ENCODE measurements at regions not wholly inside any gene's neighbourhood (a gene's known extent, or its start where the extent isn't known, plus 50 kb on each side); places are given as distances from the start of the nearest gene placed in this dataset.

DNA sequence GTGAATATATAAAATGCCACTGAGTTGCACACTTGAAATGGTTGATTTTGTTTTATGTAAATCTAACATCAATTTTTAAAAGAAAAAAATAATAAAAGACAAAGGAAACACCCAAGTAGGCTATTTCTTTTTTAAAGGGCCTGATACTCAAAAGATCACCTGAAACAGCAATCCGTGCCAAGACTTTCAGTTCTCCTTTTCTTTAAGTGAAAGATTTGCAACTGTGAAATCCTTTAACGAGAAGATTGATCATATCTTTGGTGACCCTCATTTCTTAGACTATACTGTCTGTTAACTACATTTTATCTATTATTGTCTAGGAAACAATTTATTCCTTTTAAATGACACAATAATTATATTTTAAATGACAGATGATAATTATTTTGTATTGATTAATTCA is 1841.5 kb downstream of the LRRC4C start:
- DNase-seq (ENCODE audit: low read depth, low spot score) (no peak), ATAC-seq (no peak), FAIRE-seq (no peak)
- Histone ChIP-seq H3K36me3 (ENCODE audit: control insufficient read depth in 2 of 2, insufficient read depth in 2 of 2, low read length in 1 of 2) (no peaks in the 10 kb centered on the region), H4K20me1 (ENCODE audit: control insufficient read depth, insufficient read depth) (no peaks in the 10 kb centered on the region), H3K9ac (ENCODE audit: control insufficient read depth, insufficient read depth, low read length) (no peak overlapping the region), H3K4me2 (ENCODE audit: control insufficient read depth, insufficient read depth) (no peak overlapping the region), H3K79me2 (ENCODE audit: control insufficient read depth, insufficient read depth, low read length) (no peaks in the 10 kb centered on the region), H3K27ac (ENCODE audit: control insufficient read depth, insufficient read depth) (no peak overlapping the region), H2AFZ (ENCODE audit: control insufficient read depth, low read depth, low read length) (no peak overlapping the region), H3K4me3 (no peak overlapping the region), H3K4me1 (ENCODE audit: control insufficient read depth, insufficient read depth, low read length) (no peaks in the 10 kb centered on the region), H3K27me3 (replicated peaks in 1 of 2; ENCODE audit: control insufficient read depth in 2 of 2, insufficient read depth in 2 of 2, low read length in 1 of 2) (no peaks in the 10 kb centered on the region), H3K9me3 (replicated peaks; ENCODE audit: control insufficient read depth, insufficient read depth, low read length) (no peaks in the 10 kb centered on the region)
- ChIA-PET RAD21 (ENCODE audit: unreplicated experiment) (no interaction called here), SMC1A (ENCODE audit: uncharacterized antibody, unreplicated experiment) (no interaction called here), POLR2A (no interaction called here), CTCF (no interaction called here)
- intact Hi-C loops (cut with micrococcal nuclease; ENCODE audit: unreplicated experiment) (no loop called here), in situ Hi-C loops (cut with MboI) (no loop called here)
- no peak for TF ChIP-seq CBFB (IDR thresholded peaks at IDR 0.05; ENCODE audit: low read depth)
- TF ChIP-seq CHD4 (IDR thresholded peaks at IDR 0.05) = no peak
- TF ChIP-seq SPI1 (IDR thresholded peaks at IDR 0.05; ENCODE audit: borderline replicate concordance, insufficient read depth, low read depth, low read length) = peak; percentile 46; the same call in 1 of the 2 replicates
- WGBS (ENCODE audit: insufficient coverage, insufficient replicate concordance, low lambda C conversion rate, missing lambda C conversion rate) = 0% methylated on average over 2 of the region's 2 CpGs
- no TSS peak for BruUV-seq (replicated peaks)

DNA sequence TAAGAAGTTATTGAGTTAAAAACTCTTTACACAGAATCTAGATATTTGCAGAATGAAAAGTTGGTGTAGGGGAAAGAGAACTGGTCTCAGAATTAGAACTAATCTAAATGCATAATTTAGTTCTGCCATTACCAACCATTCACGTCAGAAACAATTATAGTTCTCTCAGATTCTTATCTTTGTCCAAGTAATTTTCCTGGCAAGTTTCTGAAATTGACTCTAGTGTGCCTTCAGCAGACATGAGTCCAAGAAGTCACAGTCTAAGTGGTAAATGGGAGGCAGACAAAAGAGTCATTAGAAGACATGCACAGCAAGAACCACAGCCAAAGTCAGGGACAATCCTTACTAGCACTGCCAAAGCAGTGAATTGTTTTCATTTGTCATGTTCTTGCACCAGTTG is 1870.1 kb downstream of the LRRC4C start:
- Histone ChIP-seq H3K9ac (ENCODE audit: control insufficient read depth, insufficient read depth, low read length) (no peak overlapping the region), H2AFZ (ENCODE audit: control insufficient read depth, low read depth, low read length) (no peak overlapping the region), H3K4me2 (ENCODE audit: control insufficient read depth, insufficient read depth) (no peak overlapping the region), H3K4me1 (ENCODE audit: control insufficient read depth, insufficient read depth, low read length) (no peaks in the 10 kb centered on the region), H3K9me3 (replicated peaks; ENCODE audit: control insufficient read depth, insufficient read depth, low read length) (no peaks in the 10 kb centered on the region), H4K20me1 (ENCODE audit: control insufficient read depth, insufficient read depth) (no peaks in the 10 kb centered on the region), H3K4me3 (no peak overlapping the region), H3K27me3 (replicated peaks in 1 of 2; ENCODE audit: control insufficient read depth in 2 of 2, insufficient read depth in 2 of 2, low read length in 1 of 2) (no peaks in the 10 kb centered on the region), H3K79me2 (ENCODE audit: control insufficient read depth, insufficient read depth, low read length) (no peaks in the 10 kb centered on the region), H3K36me3 (ENCODE audit: control insufficient read depth in 2 of 2, insufficient read depth in 2 of 2, low read length in 1 of 2) (no peaks in the 10 kb centered on the region), H3K27ac (ENCODE audit: control insufficient read depth, insufficient read depth) (no peak overlapping the region)
- ChIA-PET CTCF (no interaction called here), POLR2A (no interaction called here), SMC1A (ENCODE audit: uncharacterized antibody, unreplicated experiment) (no interaction called here), RAD21 (ENCODE audit: unreplicated experiment) (no interaction called here)
- no peak for DNase-seq (ENCODE audit: low read depth, low spot score)
- no TSS peak for BruUV-seq (replicated peaks)
- WGBS (ENCODE audit: insufficient coverage, insufficient replicate concordance, low lambda C conversion rate, missing lambda C conversion rate) = 0% methylated on average over 1 of the region's 1 CpG
- no peak for FAIRE-seq
- TF ChIP-seq POU2F2 (IDR thresholded peaks at IDR 0.05; ENCODE audit: borderline replicate concordance, low read depth, low read length) = no peak
- no peak for TF ChIP-seq LARP7 (IDR thresholded peaks at IDR 0.05)
- TF ChIP-seq NFXL1 (IDR thresholded peaks at IDR 0.05; ENCODE audit: borderline replicate concordance) = no peak
- TF ChIP-seq MEF2B (IDR thresholded peaks at IDR 0.05; ENCODE audit: partially characterized antibody, poor library complexity, severe bottlenecking) = no peak
- TF ChIP-seq, protein P1, sequence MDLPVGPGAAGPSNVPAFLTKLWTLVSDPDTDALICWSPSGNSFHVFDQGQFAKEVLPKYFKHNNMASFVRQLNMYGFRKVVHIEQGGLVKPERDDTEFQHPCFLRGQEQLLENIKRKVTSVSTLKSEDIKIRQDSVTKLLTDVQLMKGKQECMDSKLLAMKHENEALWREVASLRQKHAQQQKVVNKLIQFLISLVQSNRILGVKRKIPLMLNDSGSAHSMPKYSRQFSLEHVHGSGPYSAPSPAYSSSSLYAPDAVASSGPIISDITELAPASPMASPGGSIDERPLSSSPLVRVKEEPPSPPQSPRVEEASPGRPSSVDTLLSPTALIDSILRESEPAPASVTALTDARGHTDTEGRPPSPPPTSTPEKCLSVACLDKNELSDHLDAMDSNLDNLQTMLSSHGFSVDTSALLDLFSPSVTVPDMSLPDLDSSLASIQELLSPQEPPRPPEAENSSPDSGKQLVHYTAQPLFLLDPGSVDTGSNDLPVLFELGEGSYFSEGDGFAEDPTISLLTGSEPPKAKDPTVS (IDR thresholded peaks at IDR 0.05; ENCODE audit: low read depth, low read length) = no peak
- TF ChIP-seq ZBED1 (IDR thresholded peaks at IDR 0.05; ENCODE audit: borderline replicate concordance) = no peak
- TF ChIP-seq CREM (IDR thresholded peaks at IDR 0.05; ENCODE audit: low read depth) = no peak
- TF ChIP-seq FOXK2 (IDR thresholded peaks at IDR 0.05) = no peak
- ATAC-seq = no peak
- in situ Hi-C loops (cut with MboI) (no loop called here), intact Hi-C loops (cut with micrococcal nuclease; ENCODE audit: unreplicated experiment) (no loop called here)
